ENCODE measurements at regions not wholly inside any gene's neighbourhood (a gene's known extent, or its start where the extent isn't known, plus 50 kb on each side); places are given as distances from the start of the nearest gene placed in this dataset.

GRCh38 chr2:81940266-81940955, 1635.9 kb upstream of the LRRTM1 start:
- DNase-seq (ENCODE audit: extremely low spot score, insufficient read length, low read depth) (no peak), FAIRE-seq (no peak)

GRCh38 chr2:81937944-81938343, 1633.4 kb upstream of the LRRTM1 start:
- no peak for FAIRE-seq
- no peak for DNase-seq (ENCODE audit: extremely low spot score, insufficient read length, low read depth)

GRCh38 chr2:81903534-81903933, 1599.0 kb upstream of the LRRTM1 start:
- DNase-seq (ENCODE audit: extremely low spot score, insufficient read length, low read depth) (no peak), FAIRE-seq (no peak)

- FAIRE-seq (no peak), DNase-seq (ENCODE audit: extremely low spot score, insufficient read length, low read depth) (no peak)
These were observed 1596.5 kb upstream of the LRRTM1 start for GRCh38 chr2:81901017-81901416.

GRCh38 chr2:81895620-81896250, 1591.2 kb upstream of the LRRTM1 start:
- no peak for FAIRE-seq
- DNase-seq (ENCODE audit: extremely low spot score, insufficient read length, low read depth): no peak

GRCh38 chr2:81894451-81894990, 1590.0 kb upstream of the LRRTM1 start:
- FAIRE-seq (no peak), DNase-seq (ENCODE audit: extremely low spot score, insufficient read length, low read depth) (no peak)

GRCh38 chr2:81876624-81877023, 1572.1 kb upstream of the LRRTM1 start:
- DNase-seq (ENCODE audit: extremely low spot score, insufficient read length, low read depth) (no peak), FAIRE-seq (no peak)

GRCh38 chr2:81872006-81872405, 1567.5 kb upstream of the LRRTM1 start:
- DNase-seq (ENCODE audit: extremely low spot score, insufficient read length, low read depth): no peak
- no peak for FAIRE-seq

GRCh38 chr2:81870119-81870518, 1565.6 kb upstream of the LRRTM1 start:
- FAIRE-seq: no peak
- no peak for DNase-seq (ENCODE audit: extremely low spot score, insufficient read length, low read depth)

- FAIRE-seq (no peak), DNase-seq (ENCODE audit: extremely low spot score, insufficient read length, low read depth) (no peak)
These were observed 1554.4 kb upstream of the LRRTM1 start for GRCh38 chr2:81858998-81859397.

- no peak for DNase-seq (ENCODE audit: extremely low spot score, insufficient read length, low read depth)
These were observed 1548.8 kb upstream of the LRRTM1 start for GRCh38 chr2:81853341-81853740.

GRCh38 chr2:81852651-81853050, 1548.1 kb upstream of the LRRTM1 start:
- FAIRE-seq: no peak
- no peak for DNase-seq (ENCODE audit: extremely low spot score, insufficient read length, low read depth)

More at GRCh38 chr2:81853341-81853740, 1548.8 kb upstream of the LRRTM1 start:
- FAIRE-seq: no peak

GRCh38 chr2:81839780-81840179, 1535.2 kb upstream of the LRRTM1 start:
- no peak for FAIRE-seq
- DNase-seq (ENCODE audit: extremely low spot score, insufficient read length, low read depth): no peak

GRCh38 chr2:81835321-81836000, 1530.9 kb upstream of the LRRTM1 start:
- DNase-seq (ENCODE audit: extremely low spot score, insufficient read length, low read depth) (no peak), FAIRE-seq (no peak)

- FAIRE-seq (no peak), DNase-seq (ENCODE audit: extremely low spot score, insufficient read length, low read depth) (no peak)
These were observed 1482.3 kb upstream of the LRRTM1 start for GRCh38 chr2:81786811-81787210.

GRCh38 chr2:81767187-81767912, 1462.8 kb upstream of the LRRTM1 start:
- FAIRE-seq (no peak), DNase-seq (ENCODE audit: extremely low spot score, insufficient read length, low read depth) (no peak)

- FAIRE-seq: no peak
These were observed 1443.0 kb upstream of the LRRTM1 start for GRCh38 chr2:81747481-81748070.

GRCh38 chr2:81739966-81740365, 1435.4 kb upstream of the LRRTM1 start:
- DNase-seq (ENCODE audit: extremely low spot score, insufficient read length, low read depth) (no peak), FAIRE-seq (no peak)

More at GRCh38 chr2:81747481-81748070, 1443.0 kb upstream of the LRRTM1 start:
- no peak for DNase-seq (ENCODE audit: extremely low spot score, insufficient read length, low read depth)

GRCh38 chr2:81734981-81735380, 1430.4 kb upstream of the LRRTM1 start:
- FAIRE-seq: no peak
- no peak for DNase-seq (ENCODE audit: extremely low spot score, insufficient read length, low read depth)

- DNase-seq (ENCODE audit: extremely low spot score, insufficient read length, low read depth) (no peak), FAIRE-seq (no peak)
These were observed 1410.3 kb upstream of the LRRTM1 start for GRCh38 chr2:81714817-81715216.

All from GM18507 (cell line).